Adipocyte (in vitro differentiated cells): ENCODE measurements at regions not wholly inside any gene's neighbourhood (a gene's known extent, or its start where the extent isn't known, plus 50 kb on each side); places are given as distances from the start of the nearest gene placed in this dataset.
A peak's percentile ranks its signal among the peaks of the same experiment; 100 is the strongest.

Source experiments
- DNase-seq: peaks from one replicate; pipeline ENCODE4 v3.0.0-alpha.2; 2015; ENCODE audit warnings: low read depth
- H3K27me3 ChIP-seq: replicated peaks from 2 replicates; pipeline ENCODE4 v1.7.0; 2013; ENCODE audit warnings: mild to moderate bottlenecking, low read length, moderate library complexity; ENCODE audit not compliant: control insufficient read depth, insufficient read depth
- H3K36me3 ChIP-seq: 2 replicates; pipeline ENCODE4 v1.7.0; 2013; ENCODE audit warnings: low read length, mild to moderate bottlenecking, moderate library complexity; ENCODE audit not compliant: control insufficient read depth, insufficient read depth, severe bottlenecking
- H3K4me1 ChIP-seq: 2 replicates; pipeline ENCODE4 v1.7.0; 2013; ENCODE audit warnings: mild to moderate bottlenecking, low read length, moderate library complexity; ENCODE audit not compliant: control insufficient read depth, insufficient read depth
- H3K4me3 ChIP-seq: 2 replicates; pipeline ENCODE4 v1.7.0; 2013; ENCODE audit warnings: mild to moderate bottlenecking, low read length, moderate library complexity
- H3K9ac ChIP-seq: 2 replicates; pipeline ENCODE4 v1.7.0; 2013; ENCODE audit warnings: mild to moderate bottlenecking, low read length, moderate library complexity
- H3K9me3 ChIP-seq: 2 replicates; pipeline ENCODE4 v1.7.0; 2013; ENCODE audit warnings: mild to moderate bottlenecking, low read length, moderate library complexity; ENCODE audit not compliant: control insufficient read depth

- DNase-seq, result no peak
- Histone ChIP-seq H3K9ac (no peak overlapping the region), H3K27me3 (no peaks in the 10 kb centered on the region), H3K4me1 (peaks cover 23% of the 10 kb centered on the region), H3K9me3 (no peaks in the 10 kb centered on the region), H3K36me3 (no peaks in the 10 kb centered on the region), H3K4me3 (no peak overlapping the region)
Observed at GRCh38 chr16:86393907-86394626, 116.3 kb upstream of the FOXF1 start.

- H3K9ac ChIP-seq, result no peak overlapping the region
- H3K9me3 ChIP-seq, result no peaks in the 10 kb centered on the region
- no peak overlapping the region for H3K4me3 ChIP-seq
- no peak for DNase-seq
- peaks cover under 1% of the 10 kb centered on the region for H3K27me3 ChIP-seq
- H3K36me3 ChIP-seq, result no peaks in the 10 kb centered on the region
- peaks cover 15% of the 10 kb centered on the region for H3K4me1 ChIP-seq
Observed at GRCh38 chr16:86395477-86395876, 114.8 kb upstream of the FOXF1 start.

DNA sequence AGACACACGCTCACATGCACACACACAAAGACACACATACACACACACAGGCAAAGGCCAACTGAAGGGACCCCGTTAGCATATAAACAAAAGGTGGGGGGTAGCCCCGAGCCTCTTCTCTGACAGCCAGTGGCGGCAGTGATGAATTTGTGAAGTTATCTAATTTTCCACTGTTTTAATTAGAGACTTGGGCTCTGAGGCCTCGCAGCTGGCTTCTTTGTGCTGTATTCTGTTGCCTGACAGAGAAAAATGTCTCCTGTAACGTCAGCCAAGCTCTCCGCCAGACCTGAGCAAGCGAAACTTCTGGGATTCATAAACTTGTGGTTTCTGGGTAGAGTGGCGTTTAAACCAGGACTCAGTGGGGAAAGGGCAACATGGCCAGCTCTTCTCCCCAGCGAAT, 113.9 kb upstream of the FOXF1 start:
- peaks cover 10% of the 10 kb centered on the region for H3K27me3 ChIP-seq
- peak; percentile 92 for DNase-seq
- peaks cover 15% of the 10 kb centered on the region for H3K4me1 ChIP-seq
- H3K9ac ChIP-seq, result peak overlapping the region; percentile 53
- H3K4me3 ChIP-seq, result peak overlapping the region; percentile 61
- H3K9me3 ChIP-seq, result no peaks in the 10 kb centered on the region
- no peaks in the 10 kb centered on the region for H3K36me3 ChIP-seq

GRCh38 chr16:86396901-86397311, 113.4 kb upstream of the FOXF1 start:
- peaks cover 15% of the 10 kb centered on the region for H3K4me1 ChIP-seq
- H3K36me3 ChIP-seq, result no peaks in the 10 kb centered on the region
- no peaks in the 10 kb centered on the region for H3K9me3 ChIP-seq
- H3K9ac ChIP-seq, result peak overlapping the region; percentile 53
- DNase-seq, result peak; percentile 83
- H3K4me3 ChIP-seq, result peak overlapping the region; percentile 61
- peaks cover 15% of the 10 kb centered on the region for H3K27me3 ChIP-seq

DNA sequence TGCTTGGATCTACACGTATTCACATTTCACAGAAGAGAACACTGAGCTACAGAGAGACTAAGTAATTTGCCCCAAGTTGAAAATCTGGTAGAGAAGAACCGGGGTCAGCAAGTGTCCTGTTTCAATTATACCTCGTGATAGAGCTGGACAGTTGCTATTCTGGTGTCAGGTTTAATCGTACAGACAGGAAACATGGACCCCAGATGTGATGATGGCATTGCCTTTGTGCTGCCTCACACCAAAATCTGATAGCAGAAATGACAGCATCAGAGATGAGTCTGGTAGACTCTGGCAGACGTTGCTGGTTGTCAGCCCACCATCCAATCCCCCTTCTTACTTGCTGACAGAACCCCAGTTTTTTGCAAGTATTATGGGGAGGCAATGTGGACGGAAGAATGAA, 112.1 kb upstream of the FOXF1 start:
- no peaks in the 10 kb centered on the region for H3K36me3 ChIP-seq
- H3K9ac ChIP-seq, result no peak overlapping the region
- peaks cover 22% of the 10 kb centered on the region for H3K27me3 ChIP-seq
- peaks cover 15% of the 10 kb centered on the region for H3K4me1 ChIP-seq
- H3K9me3 ChIP-seq, result no peaks in the 10 kb centered on the region
- H3K4me3 ChIP-seq, result no peak overlapping the region
- DNase-seq, result peak; percentile 17

DNA sequence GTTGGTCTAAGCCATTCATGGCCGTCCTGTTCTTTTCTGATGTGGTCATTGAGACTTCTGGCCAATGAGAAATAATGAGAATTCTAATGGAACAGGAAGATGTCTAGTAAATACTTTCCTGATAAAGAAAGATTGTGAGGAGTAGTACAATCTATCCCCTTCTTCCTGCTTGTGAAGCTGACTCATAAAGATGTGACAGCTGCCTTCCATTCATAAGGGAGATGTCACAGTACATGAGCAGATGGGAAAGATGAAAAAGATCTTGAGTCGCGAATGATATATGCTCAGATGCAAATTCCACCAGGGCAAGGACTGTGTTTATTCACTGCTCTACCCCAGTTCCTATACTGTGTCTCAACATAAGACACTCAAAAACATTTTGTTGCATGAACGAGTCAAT, 111.7 kb upstream of the FOXF1 start:
- H3K36me3 ChIP-seq, result no peaks in the 10 kb centered on the region
- peak; percentile 29 for DNase-seq
- H3K4me3 ChIP-seq, result no peak overlapping the region
- H3K9ac ChIP-seq, result no peak overlapping the region
- peaks cover 22% of the 10 kb centered on the region for H3K27me3 ChIP-seq
- H3K4me1 ChIP-seq, result peaks cover 15% of the 10 kb centered on the region
- no peaks in the 10 kb centered on the region for H3K9me3 ChIP-seq

DNA sequence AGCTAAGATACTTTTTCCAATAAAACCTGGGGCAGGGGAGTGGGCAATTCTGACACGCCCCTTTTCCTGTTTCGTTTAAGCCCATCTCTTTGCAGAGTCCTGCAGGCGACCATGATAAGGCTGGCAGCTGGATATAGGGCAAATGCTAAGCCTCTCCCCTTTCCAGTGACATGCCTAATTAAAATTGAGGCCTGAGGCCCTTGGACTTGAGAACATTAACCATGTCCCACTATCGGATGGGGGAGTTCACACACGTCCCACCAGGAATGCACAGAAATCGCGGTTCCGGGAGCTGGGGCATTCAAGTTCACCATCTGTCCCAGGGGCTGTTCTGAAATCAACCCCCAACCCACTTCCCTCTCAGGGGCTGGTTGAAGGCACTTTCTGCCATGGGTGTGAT, 109.2 kb upstream of the FOXF1 start:
- H3K4me3 ChIP-seq, result no peak overlapping the region
- H3K9ac ChIP-seq, result no peak overlapping the region
- H3K9me3 ChIP-seq, result no peaks in the 10 kb centered on the region
- H3K4me1 ChIP-seq, result peaks cover 11% of the 10 kb centered on the region
- peaks cover 37% of the 10 kb centered on the region for H3K27me3 ChIP-seq
- H3K36me3 ChIP-seq, result no peaks in the 10 kb centered on the region
- no peak for DNase-seq

DNA sequence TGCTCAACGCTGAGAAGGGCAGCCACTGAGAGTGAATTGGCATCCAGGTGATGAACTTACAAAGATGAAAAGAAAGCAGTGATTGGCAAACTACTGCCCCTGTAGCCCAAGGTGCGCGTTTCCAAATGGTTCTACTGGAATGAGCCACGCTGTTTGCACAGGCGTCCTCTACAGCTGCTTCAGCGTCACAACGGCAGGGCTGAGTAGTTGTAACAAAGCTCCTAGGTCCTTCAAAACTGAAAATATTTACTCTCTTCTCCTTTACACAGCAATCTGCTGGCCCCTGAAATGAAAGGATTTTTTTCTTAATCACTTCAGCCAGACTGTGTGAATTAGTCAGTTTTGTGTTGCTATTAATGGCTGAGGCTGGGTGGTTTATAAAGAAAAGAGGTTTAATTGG, 107.2 kb upstream of the FOXF1 start:
- Histone ChIP-seq H3K4me1 (no peaks in the 10 kb centered on the region), H3K9ac (no peak overlapping the region), H3K4me3 (no peak overlapping the region), H3K9me3 (no peaks in the 10 kb centered on the region), H3K36me3 (no peaks in the 10 kb centered on the region), H3K27me3 (peaks cover 47% of the 10 kb centered on the region)
- no peak for DNase-seq

- Histone ChIP-seq H3K4me3 (no peak overlapping the region), H3K27me3 (peaks cover 47% of the 10 kb centered on the region), H3K9me3 (no peaks in the 10 kb centered on the region), H3K4me1 (no peaks in the 10 kb centered on the region), H3K9ac (no peak overlapping the region), H3K36me3 (no peaks in the 10 kb centered on the region)
- no peak for DNase-seq
Observed at GRCh38 chr16:86403541-86404163, 106.7 kb upstream of the FOXF1 start.

DNA sequence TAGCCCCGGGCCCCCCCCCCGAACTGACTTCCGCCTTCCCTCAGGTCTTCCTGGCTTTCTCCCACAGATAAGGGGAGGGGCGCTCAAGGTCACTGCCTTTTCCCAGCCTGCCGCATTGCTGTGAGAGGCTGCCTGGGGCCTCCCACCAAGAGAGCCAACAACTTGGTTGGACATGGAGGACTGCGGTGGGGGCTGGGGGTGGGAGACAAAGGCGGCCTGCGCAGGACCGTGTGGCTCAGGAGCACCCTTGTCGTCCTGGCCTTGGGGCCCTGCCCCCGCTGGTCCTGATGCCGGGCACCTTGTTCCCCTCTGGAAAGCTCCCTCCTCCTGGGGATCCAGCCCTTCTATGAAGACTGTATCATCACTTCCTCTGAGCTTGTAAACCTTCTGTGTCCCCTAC, 105.6 kb upstream of the FOXF1 start:
- no peak for DNase-seq
- Histone ChIP-seq H3K9me3 (no peaks in the 10 kb centered on the region), H3K9ac (no peak overlapping the region), H3K36me3 (no peaks in the 10 kb centered on the region), H3K27me3 (peaks cover 47% of the 10 kb centered on the region), H3K4me1 (no peaks in the 10 kb centered on the region), H3K4me3 (no peak overlapping the region)

DNA sequence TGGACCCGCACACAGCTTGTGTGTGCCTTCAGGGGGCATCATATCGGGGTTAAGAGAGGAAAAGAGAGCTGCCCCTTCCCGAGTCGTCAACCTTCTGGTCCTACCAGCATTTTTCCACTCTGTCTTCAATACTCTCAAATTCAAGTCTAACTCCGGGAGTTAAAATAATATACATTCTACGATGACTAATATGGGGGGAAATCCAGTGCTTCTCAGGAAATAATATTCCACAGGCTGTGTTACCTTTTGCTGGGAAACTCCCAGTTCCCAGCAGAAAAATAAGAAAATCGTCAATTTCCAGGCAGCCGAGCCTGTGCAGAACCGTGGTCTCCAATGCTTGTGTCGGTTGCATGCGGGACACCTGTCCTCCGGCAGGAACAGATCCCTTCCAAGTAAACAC, 105.0 kb upstream of the FOXF1 start:
- Histone ChIP-seq H3K4me3 (no peak overlapping the region), H3K36me3 (no peaks in the 10 kb centered on the region), H3K9me3 (peaks cover 2% of the 10 kb centered on the region), H3K9ac (no peak overlapping the region), H3K4me1 (no peaks in the 10 kb centered on the region), H3K27me3 (peaks cover 49% of the 10 kb centered on the region)
- DNase-seq, result peak; percentile 16
